H9 (cell line): ENCODE measurements at regions not wholly inside any gene's neighbourhood (a gene's known extent, or its start where the extent isn't known, plus 50 kb on each side); places are given as distances from the start of the nearest gene placed in this dataset.

Experiments used
- DNase-seq: peaks from one replicate; pipeline ENCODE4 v3.0.0-alpha.2; 2017
- H2AFZ ChIP-seq: one replicate; pipeline ENCODE4 v1.6.1; 2013; ENCODE audit warnings: mild to moderate bottlenecking, low read length, control low read depth, moderate library complexity
- H2AK5ac ChIP-seq: 2 replicates; pipeline ENCODE4 v1.6.1; 2013; ENCODE audit warnings: low read length, control low read depth, mixed read lengths; ENCODE audit not compliant: insufficient read length
- H2BK120ac ChIP-seq: one replicate; pipeline ENCODE4 v1.6.1; 2013; ENCODE audit warnings: low read depth, mild to moderate bottlenecking, low read length, control low read depth, inconsistent platforms; ENCODE audit not compliant: poor library complexity, severe bottlenecking
- H2BK12ac ChIP-seq: 2 replicates; pipeline ENCODE4 v1.6.1; 2013; ENCODE audit warnings: low read length, control low read depth, mixed read lengths, low read depth; ENCODE audit not compliant: insufficient read length
- H2BK15ac ChIP-seq: 2 replicates; pipeline ENCODE4 v1.6.1; 2013; ENCODE audit warnings: low read depth, low read length, control low read depth
- H2BK20ac ChIP-seq: one replicate; pipeline ENCODE4 v1.6.1; 2013; ENCODE audit warnings: low read depth, mild to moderate bottlenecking, low read length, control low read depth, inconsistent platforms; ENCODE audit not compliant: poor library complexity, severe bottlenecking
- H2BK5ac ChIP-seq: 2 replicates; pipeline ENCODE4 v1.6.1; 2013; ENCODE audit warnings: low read length, control low read depth, mixed read lengths; ENCODE audit not compliant: insufficient read length
- H3K14ac ChIP-seq: 2 replicates; pipeline ENCODE4 v1.6.1; 2013; ENCODE audit warnings: low read length, control low read depth; ENCODE audit not compliant: insufficient read depth
- H3K18ac ChIP-seq: 2 replicates; pipeline ENCODE4 v1.6.1; 2013; ENCODE audit warnings: low read depth, mild to moderate bottlenecking, mixed read lengths, low read length, control low read depth; ENCODE audit not compliant: insufficient read length
- H3K23ac ChIP-seq: 2 replicates; pipeline ENCODE4 v1.6.1; 2013; ENCODE audit warnings: low read length, control low read depth, mixed read lengths, low read depth; ENCODE audit not compliant: insufficient read length
- H3K23me2 ChIP-seq: 2 replicates; pipeline ENCODE4 v1.6.1; 2013; ENCODE audit warnings: low read depth, mild to moderate bottlenecking, mixed read lengths, low read length, control low read depth; ENCODE audit not compliant: insufficient read length, poor library complexity, severe bottlenecking
- H3K27ac ChIP-seq: 2 replicates; pipeline ENCODE4 v1.5.1; 2013; ENCODE audit warnings: low read length, control low read depth, mixed read lengths, low read depth; ENCODE audit not compliant: insufficient read length
- H3K27me3 ChIP-seq: 2 replicates; pipeline ENCODE4 v1.6.1; 2013; ENCODE audit warnings: low read length, control low read depth, inconsistent platforms; ENCODE audit not compliant: insufficient read depth
- H3K4ac ChIP-seq: 2 replicates; pipeline ENCODE4 v1.6.1; 2013; ENCODE audit warnings: low read depth, mild to moderate bottlenecking, control low read depth, inconsistent platforms, low read length, moderate library complexity
- H3K4me1 ChIP-seq: 2 replicates; pipeline ENCODE4 v1.6.1; 2013; ENCODE audit warnings: low read length, control low read depth, inconsistent platforms; ENCODE audit not compliant: insufficient read depth
- H3K4me2 ChIP-seq: 2 replicates; pipeline ENCODE4 v1.6.1; 2013; ENCODE audit warnings: low read length, control low read depth, mixed read lengths; ENCODE audit not compliant: insufficient read length, insufficient read depth
- H3K56ac ChIP-seq: 2 replicates; pipeline ENCODE4 v1.6.1; 2013; ENCODE audit warnings: low read depth, mild to moderate bottlenecking, mixed read lengths, low read length, control low read depth; ENCODE audit not compliant: insufficient read length
- H3K79me1 ChIP-seq: 2 replicates; pipeline ENCODE4 v1.6.1; 2013; ENCODE audit warnings: low read depth, mild to moderate bottlenecking, moderate library complexity, low read length, control low read depth, inconsistent platforms; ENCODE audit not compliant: insufficient read depth, poor library complexity, severe bottlenecking
- H3K79me2 ChIP-seq: 2 replicates; pipeline ENCODE4 v1.6.1; 2013; ENCODE audit warnings: low read length, control low read depth, inconsistent platforms; ENCODE audit not compliant: insufficient read depth
- H3K9ac ChIP-seq: 2 replicates; pipeline ENCODE4 v1.6.1; 2013; ENCODE audit warnings: low read length, control low read depth, mixed read lengths; ENCODE audit not compliant: insufficient read length; ENCODE audit errors: extremely low read depth
- H3K9me3 ChIP-seq: one replicate; pipeline ENCODE4 v1.6.1; 2013; ENCODE audit warnings: low read depth, low read length, inconsistent platforms; ENCODE audit not compliant: control insufficient read depth
- H3T11ph ChIP-seq: one replicate; pipeline ENCODE4 v1.6.1; 2013; ENCODE audit warnings: mild to moderate bottlenecking, low read length, control low read depth, inconsistent platforms
- H4K20me1 ChIP-seq: one replicate; pipeline ENCODE4 v1.6.1; 2013; ENCODE audit not compliant: control insufficient read depth, insufficient read length, insufficient read depth
- H4K5ac ChIP-seq: 2 replicates; pipeline ENCODE4 v1.6.1; 2013; ENCODE audit warnings: low read depth, mild to moderate bottlenecking, mixed read lengths, low read length, control low read depth; ENCODE audit not compliant: insufficient read length
- H4K8ac ChIP-seq: replicated peaks from 2 replicates; pipeline ENCODE4 v1.6.1; 2013; ENCODE audit warnings: low read length, control low read depth, mixed read lengths, low read depth; ENCODE audit not compliant: insufficient read length
- H4K91ac ChIP-seq: 2 replicates; pipeline ENCODE4 v1.6.1; 2013; ENCODE audit warnings: low read depth, mild to moderate bottlenecking, moderate library complexity, mixed read lengths, low read length, control low read depth; ENCODE audit not compliant: insufficient read length
- H3K27ac Mint-ChIP-seq, 3 experiments: 2 replicates in 2 of 3; 3 replicates in 1 of 3; pipeline ENCODE4 v1.8.0; 2020 to 2021; ENCODE audit warnings: mixed read lengths in 3 of 3, mild to moderate bottlenecking in 1 of 3, moderate library complexity in 1 of 3
- H3K27me3 Mint-ChIP-seq: 2 replicates; pipeline ENCODE4 v1.8.0; 2021; ENCODE audit warnings: low read depth, mild to moderate bottlenecking, moderate library complexity, mixed read lengths
- H3K36me3 Mint-ChIP-seq, 3 experiments: 2 replicates in 2 of 3; 3 replicates in 1 of 3; pipeline ENCODE4 v1.8.0; 2020 to 2021; ENCODE audit warnings: low read depth in 3 of 3, mixed read lengths in 3 of 3; ENCODE audit not compliant: insufficient read depth in 1 of 3
- H3K4me1 Mint-ChIP-seq, 2 experiments: 2 replicates each; pipeline ENCODE4 v1.8.0; 2020; ENCODE audit warnings: mixed read lengths in 2 of 2
- H3K4me3 Mint-ChIP-seq, 2 experiments: 2 replicates in 1 of 2; 3 replicates in 1 of 2; pipeline ENCODE4 v1.8.0; 2020 to 2021; ENCODE audit warnings: mild to moderate bottlenecking in 2 of 2, mixed read lengths in 2 of 2, moderate library complexity in 1 of 2
- H3K9me3 Mint-ChIP-seq, 2 experiments: 2 replicates in 1 of 2; 3 replicates in 1 of 2; pipeline ENCODE4 v1.8.0; 2020; ENCODE audit warnings: mild to moderate bottlenecking in 2 of 2, mixed read lengths in 2 of 2, moderate library complexity in 1 of 2
- CTCF ChIP-seq: fragments of 200-600 bp; sonication (generic); conservative IDR thresholded peaks from 3 replicates; pipeline ENCODE4 v1.8.0; 2021; ENCODE audit warnings: antibody characterized with exemption, mild to moderate bottlenecking

- H3K9me3 Mint-ChIP-seq, result no peaks in the 10 kb centered on the region
- no peak overlapping the region for H2BK5ac ChIP-seq
- peaks cover 3% of the 10 kb centered on the region; the same call in 1 of the 2 replicates for H3K27me3 Mint-ChIP-seq
- no peak overlapping the region for H3K27ac Mint-ChIP-seq
- no peak overlapping the region for H3K14ac ChIP-seq
- peaks cover 6 to 7% of the 10 kb centered on the region in 2 experiments for H3K4me1 Mint-ChIP-seq
- H2BK15ac ChIP-seq, result no peak overlapping the region
- no peak overlapping the region for H4K8ac ChIP-seq
- no peak overlapping the region for H2AK5ac ChIP-seq
- no peaks in the 10 kb centered on the region for H3K27me3 ChIP-seq
- no peak overlapping the region for H2AFZ ChIP-seq
- H3T11ph ChIP-seq, result no peak overlapping the region
- H3K9ac ChIP-seq, result no peak overlapping the region
- H3K56ac ChIP-seq, result no peak overlapping the region
- no peak overlapping the region for H2BK120ac ChIP-seq
- no peak for TF ChIP-seq CTCF
- no peaks in the 10 kb centered on the region for H3K23me2 ChIP-seq
- H4K91ac ChIP-seq, result no peak overlapping the region
- no peak overlapping the region for H3K4me3 Mint-ChIP-seq
- 0 out of 2 replicates have a peak, but pooled peaks cover 2% of the 10 kb centered on the region for H3K4me1 ChIP-seq
- no peaks in the 10 kb centered on the region for H4K20me1 ChIP-seq
- no peak overlapping the region for H3K4me2 ChIP-seq
- no peak overlapping the region for H4K5ac ChIP-seq
- no peak for DNase-seq
- H3K79me2 ChIP-seq, result no peaks in the 10 kb centered on the region
- no peak overlapping the region for H3K23ac ChIP-seq
- H3K9me3 ChIP-seq, result no peaks in the 10 kb centered on the region
- H3K27ac ChIP-seq, result no peak overlapping the region
- no peak overlapping the region for H3K4ac ChIP-seq
- H3K79me1 ChIP-seq, result no peaks in the 10 kb centered on the region
- H2BK12ac ChIP-seq, result no peak overlapping the region
- H3K18ac ChIP-seq, result no peak overlapping the region
- no peak overlapping the region for H2BK20ac ChIP-seq
- no peaks in the 10 kb centered on the region for H3K36me3 Mint-ChIP-seq
These were observed 446.7 kb upstream of the CCDC196 start for GRCh38 chr14:66039495-66039894.
